A673 (cell line): ENCODE measurements at regions not wholly inside any gene's neighbourhood (a gene's known extent, or its start where the extent isn't known, plus 50 kb on each side); places are given as distances from the start of the nearest gene placed in this dataset.

Experiments used
- BruUV-seq: library from RNA; stranded (reverse); fragments of 400-500 nt; replicated peaks from 2 replicates; lab custom pipeline; 2021; lab: Mats Ljungman, UMichigan
- CTCF ChIA-PET: fragments of 300-600 bp; sonication (Branson Sonifier 250); formaldehyde crosslinking; loops from one replicate; lab custom pipeline; 2022; ENCODE audit warnings: antibody characterized with exemption; lab: Charles Lee
- POLR2A ChIA-PET: fragments of 300-600 bp; sonication (Branson Sonifier 250); formaldehyde crosslinking; loops from one replicate; lab custom pipeline; 2022; ENCODE audit warnings: antibody characterized with exemption; ENCODE audit not compliant: low non-redundant PET; lab: Charles Lee
- DNase-seq: peaks from one replicate; pipeline ENCODE4 v3.0.0-alpha.2; 2015; ENCODE audit warnings: low spot score
- H3K27ac ChIP-seq: fragments of 200-600 bp; sonication (generic); 2 replicates; pipeline ENCODE4 v1.5.1; 2016; ENCODE audit warnings: mixed run types, low read depth, mild to moderate bottlenecking, mixed read lengths, antibody characterized with exemption, low read length; ENCODE audit not compliant: poor library complexity, severe bottlenecking
- H3K27me3 ChIP-seq: fragments of 200-600 bp; sonication (generic); replicated peaks from 2 replicates; pipeline ENCODE4 v1.6.1; 2017; ENCODE audit warnings: mixed run types, low read depth, mild to moderate bottlenecking, mixed read lengths, antibody characterized with exemption, low read length; ENCODE audit not compliant: insufficient read depth, poor library complexity
- H3K36me3 ChIP-seq: fragments of 200-600 bp; sonication (generic); 2 replicates; pipeline ENCODE4 v1.6.1; 2016; ENCODE audit warnings: mixed run types, mild to moderate bottlenecking, mixed read lengths, antibody characterized with exemption, low read length; ENCODE audit not compliant: insufficient read depth, poor library complexity, severe bottlenecking
- H3K4me1 ChIP-seq: fragments of 200-600 bp; sonication (generic); 2 replicates; pipeline ENCODE4 v1.6.1; 2017; ENCODE audit warnings: mixed run types, mild to moderate bottlenecking, mixed read lengths, antibody characterized with exemption, low read length; ENCODE audit not compliant: insufficient read depth, poor library complexity, severe bottlenecking
- H3K4me3 ChIP-seq: fragments of 200-600 bp; sonication (generic); 2 replicates; pipeline ENCODE4 v1.5.1; 2016; ENCODE audit warnings: low read depth, mixed run types, mild to moderate bottlenecking, mixed read lengths, low read length; ENCODE audit not compliant: poor library complexity, severe bottlenecking
- H3K9me3 ChIP-seq: fragments of 200-600 bp; sonication (generic); 2 replicates; pipeline ENCODE4 v1.6.1; 2016; ENCODE audit warnings: mixed run types, low read depth, mild to moderate bottlenecking, mixed read lengths, antibody characterized with exemption, low read length; ENCODE audit not compliant: poor library complexity, severe bottlenecking
- EZH2 ChIP-seq: fragments of 200-600 bp; sonication (generic); IDR thresholded peaks from 2 replicates; pipeline ENCODE4 v1.6.1; 2017; ENCODE audit warnings: borderline replicate concordance, low read depth, mild to moderate bottlenecking, mixed read lengths, antibody characterized with exemption, low read length; ENCODE audit not compliant: poor library complexity, severe bottlenecking
- intact Hi-C: fragments of 100-400 bp; cut with micrococcal nuclease; formaldehyde crosslinking; loops from one replicate; pipeline ENCODE4 v1.10.0; 2022; ENCODE audit not compliant: unreplicated experiment
- TF ChIP-seq, protein P1 (sequence below): fragments of 300-800, 200-600 bp; sonication (generic); conservative IDR thresholded peaks from 2 replicates; pipeline ENCODE4 v1.5.1; 2017; ENCODE audit warnings: low read depth, mild to moderate bottlenecking, antibody characterized with exemption, low read length, moderate library complexity, mixed read lengths

- TF ChIP-seq EZH2, result no peak
- TF ChIP-seq, protein P1, sequence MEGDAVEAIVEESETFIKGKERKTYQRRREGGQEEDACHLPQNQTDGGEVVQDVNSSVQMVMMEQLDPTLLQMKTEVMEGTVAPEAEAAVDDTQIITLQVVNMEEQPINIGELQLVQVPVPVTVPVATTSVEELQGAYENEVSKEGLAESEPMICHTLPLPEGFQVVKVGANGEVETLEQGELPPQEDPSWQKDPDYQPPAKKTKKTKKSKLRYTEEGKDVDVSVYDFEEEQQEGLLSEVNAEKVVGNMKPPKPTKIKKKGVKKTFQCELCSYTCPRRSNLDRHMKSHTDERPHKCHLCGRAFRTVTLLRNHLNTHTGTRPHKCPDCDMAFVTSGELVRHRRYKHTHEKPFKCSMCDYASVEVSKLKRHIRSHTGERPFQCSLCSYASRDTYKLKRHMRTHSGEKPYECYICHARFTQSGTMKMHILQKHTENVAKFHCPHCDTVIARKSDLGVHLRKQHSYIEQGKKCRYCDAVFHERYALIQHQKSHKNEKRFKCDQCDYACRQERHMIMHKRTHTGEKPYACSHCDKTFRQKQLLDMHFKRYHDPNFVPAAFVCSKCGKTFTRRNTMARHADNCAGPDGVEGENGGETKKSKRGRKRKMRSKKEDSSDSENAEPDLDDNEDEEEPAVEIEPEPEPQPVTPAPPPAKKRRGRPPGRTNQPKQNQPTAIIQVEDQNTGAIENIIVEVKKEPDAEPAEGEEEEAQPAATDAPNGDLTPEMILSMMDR, result no peak
- no peak for DNase-seq
- intact Hi-C loops, result no loop called here
- no peaks in the 10 kb centered on the region for H3K36me3 ChIP-seq
- ChIA-PET CTCF (no interaction called here), POLR2A (no interaction called here)
- no TSS peak for BruUV-seq
- no peak overlapping the region for H3K27ac ChIP-seq
- H3K27me3 ChIP-seq, result no peaks in the 10 kb centered on the region
- H3K4me1 ChIP-seq, result no peaks in the 10 kb centered on the region
- H3K9me3 ChIP-seq, result no peaks in the 10 kb centered on the region
- no peak overlapping the region for H3K4me3 ChIP-seq
Measured at GRCh38 chr16:18062713-18063112, 273.8 kb downstream of the NPIPA8 start.

- DNase-seq, result no peak
- Histone ChIP-seq H3K27ac (no peak overlapping the region), H3K9me3 (no peaks in the 10 kb centered on the region), H3K4me1 (no peaks in the 10 kb centered on the region), H3K27me3 (no peaks in the 10 kb centered on the region), H3K4me3 (no peak overlapping the region), H3K36me3 (no peaks in the 10 kb centered on the region)
- intact Hi-C loops, result no loop called here
- ChIA-PET CTCF (no interaction called here), POLR2A (no interaction called here)
- no TSS peak for BruUV-seq
- TF ChIP-seq, protein P1, result no peak
- no peak for TF ChIP-seq EZH2
Measured at GRCh38 chr16:18060351-18060750, 276.2 kb downstream of the NPIPA8 start.

DNA sequence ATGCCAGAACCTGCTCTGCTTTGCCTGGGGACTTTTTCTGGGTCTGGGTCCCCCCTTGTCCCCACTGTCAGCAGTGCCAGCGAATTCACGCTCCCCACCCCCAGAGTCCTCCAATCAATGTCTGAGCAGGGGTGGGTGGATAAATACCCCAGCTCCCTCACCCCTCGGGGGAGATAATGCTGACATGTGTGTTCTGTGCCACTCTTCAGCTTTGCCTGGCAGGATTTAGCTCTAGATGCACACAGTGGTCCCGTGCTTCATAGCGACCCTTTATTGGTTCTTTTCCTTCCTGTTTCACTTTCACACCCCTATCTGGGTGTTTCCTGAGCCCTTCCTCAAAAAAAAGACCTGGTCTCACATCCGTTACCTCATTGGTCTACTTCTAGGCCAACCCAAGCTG lies 277.0 kb downstream of the NPIPA8 start:
- H3K36me3 ChIP-seq, result no peaks in the 10 kb centered on the region
- no TSS peak for BruUV-seq
- no peak for TF ChIP-seq EZH2
- ChIA-PET CTCF (no interaction called here), POLR2A (no interaction called here)
- no peak for DNase-seq
- no peaks in the 10 kb centered on the region for H3K9me3 ChIP-seq
- H3K4me3 ChIP-seq, result no peak overlapping the region
- H3K27ac ChIP-seq, result no peak overlapping the region
- no peaks in the 10 kb centered on the region for H3K4me1 ChIP-seq
- intact Hi-C loops, result no loop called here
- no peaks in the 10 kb centered on the region for H3K27me3 ChIP-seq

DNA sequence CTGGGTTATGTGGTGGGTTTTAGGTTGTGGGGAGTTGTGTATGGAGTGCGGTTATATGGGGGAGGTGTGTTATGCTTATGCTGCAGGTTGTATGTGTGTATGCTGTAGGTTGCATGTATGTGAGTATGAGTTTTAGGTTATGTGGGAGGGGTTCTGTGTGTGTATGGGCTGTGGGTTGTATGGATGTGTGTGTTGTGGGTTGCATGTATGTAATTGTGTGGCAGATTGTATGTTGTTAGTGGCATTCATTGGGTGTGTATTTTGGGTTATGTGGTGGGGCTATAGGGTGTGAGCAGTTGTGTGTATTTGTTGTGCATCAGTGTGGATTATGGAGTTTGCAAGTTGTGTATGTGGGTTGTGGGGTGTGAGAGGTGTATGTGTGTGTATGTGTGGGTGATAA lies 277.4 kb downstream of the NPIPA8 start:
- POLR2A ChIA-PET, result no interaction called here
- no peaks in the 10 kb centered on the region for H3K27me3 ChIP-seq
- no peak overlapping the region for H3K27ac ChIP-seq
- no peak for TF ChIP-seq EZH2
- TF ChIP-seq, protein P1, result no peak
- H3K4me1 ChIP-seq, result no peaks in the 10 kb centered on the region
- intact Hi-C loops, result no loop called here
- H3K9me3 ChIP-seq, result no peaks in the 10 kb centered on the region
- DNase-seq, result no peak
- no TSS peak for BruUV-seq
- H3K4me3 ChIP-seq, result no peak overlapping the region
- no peaks in the 10 kb centered on the region for H3K36me3 ChIP-seq
- CTCF ChIA-PET, result no interaction called here
